ENCODE measurements at regions not wholly inside any gene's neighbourhood (a gene's known extent, or its start where the extent isn't known, plus 50 kb on each side); places are given as distances from the start of the nearest gene placed in this dataset.
"Not testable (repeated sequence)": the region's sequence is repeated elsewhere in the genome, so short reads cannot be mapped to it uniquely, and the experiment has no call there.

- DNase-seq, result no peak
Observed at GRCh38 chr18:59848002-59848401, 51.8 kb upstream of the PMAIP1 start.

- not testable (repeated sequence) for DNase-seq
Observed at GRCh38 chr18:59847491-59847846, 52.3 kb upstream of the PMAIP1 start.

GRCh38 chr18:59846814-59847490 lies 52.8 kb upstream of the PMAIP1 start:
- DNase-seq, result peak; percentile 42

- no peak for DNase-seq
Observed at GRCh38 chr18:59842947-59843346, 56.8 kb upstream of the PMAIP1 start.

- DNase-seq, result no peak
Observed at GRCh38 chr18:59839931-59840685, 59.7 kb upstream of the PMAIP1 start.

GRCh38 chr18:59839246-59839645 lies 60.5 kb upstream of the PMAIP1 start:
- no peak for DNase-seq

GRCh38 chr18:59837586-59837985 lies 62.2 kb upstream of the PMAIP1 start:
- DNase-seq, result peak; percentile 57

GRCh38 chr18:59835605-59836379 lies 64.0 kb upstream of the PMAIP1 start:
- no peak for DNase-seq

GRCh38 chr18:59834267-59834666 lies 65.5 kb upstream of the PMAIP1 start:
- no peak for DNase-seq

GRCh38 chr18:59833785-59834184 lies 66.0 kb upstream of the PMAIP1 start:
- DNase-seq, result peak; percentile 7

- peak; percentile 24 for DNase-seq
Observed at GRCh38 chr18:59823596-59824195, 76.1 kb upstream of the PMAIP1 start.

- DNase-seq, result no peak
Observed at GRCh38 chr18:59822612-59823550, 76.9 kb upstream of the PMAIP1 start.

- no peak for DNase-seq
Observed at GRCh38 chr18:59821983-59822382, 77.8 kb upstream of the PMAIP1 start.

GRCh38 chr18:59820663-59821062 lies 79.1 kb upstream of the PMAIP1 start:
- no peak for DNase-seq

- DNase-seq, result no peak
Observed at GRCh38 chr18:59818769-59819168, 81.0 kb upstream of the PMAIP1 start.

GRCh38 chr18:59814891-59815290 lies 84.9 kb upstream of the PMAIP1 start:
- DNase-seq, result no peak

GRCh38 chr18:59813942-59814341 lies 85.9 kb upstream of the PMAIP1 start:
- no peak for DNase-seq

- DNase-seq, result no peak
Observed at GRCh38 chr18:59810735-59811520, 88.9 kb upstream of the PMAIP1 start.

GRCh38 chr18:59810183-59810582 lies 89.6 kb upstream of the PMAIP1 start:
- DNase-seq, result no peak

- DNase-seq, result no peak
Observed at GRCh38 chr18:59802031-59802430, 97.8 kb upstream of the PMAIP1 start.

- no peak for DNase-seq
Observed at GRCh38 chr18:59801576-59801975, 98.2 kb upstream of the PMAIP1 start.
